ENCODE measurements at regions not wholly inside any gene's neighbourhood (a gene's known extent, or its start where the extent isn't known, plus 50 kb on each side); places are given as distances from the start of the nearest gene placed in this dataset.
"Not testable (repeated sequence)": the region's sequence is repeated elsewhere in the genome, so short reads cannot be mapped to it uniquely, and the experiment has no call there.

GRCh38 chrX:63218202-63218601, 132.9 kb downstream of the SPIN4 start:
- H3K27ac Mint-ChIP-seq; H3K36me3 Mint-ChIP-seq (ENCODE audit: low read depth); intact Hi-C loops (cut with micrococcal nuclease); H3K4me3 Mint-ChIP-seq; H3K4me1 Mint-ChIP-seq (ENCODE audit: low read depth); H3K9me3 Mint-ChIP-seq; H3K27me3 Mint-ChIP-seq (ENCODE audit: insufficient read depth); DNase-seq (ENCODE audit: low spot score): not testable (repeated sequence)

- not testable (repeated sequence) for H3K27me3 Mint-ChIP-seq (ENCODE audit: insufficient read depth)
These were observed 133.6 kb downstream of the SPIN4 start for GRCh38 chrX:63217549-63217948.

GRCh38 chrX:63209645-63210044, 141.5 kb downstream of the SPIN4 start:
- intact Hi-C loops (cut with micrococcal nuclease); H3K27me3 Mint-ChIP-seq (ENCODE audit: insufficient read depth); H3K9me3 Mint-ChIP-seq; H3K36me3 Mint-ChIP-seq (ENCODE audit: low read depth); H3K4me1 Mint-ChIP-seq (ENCODE audit: low read depth); DNase-seq (ENCODE audit: low spot score); H3K4me3 Mint-ChIP-seq; H3K27ac Mint-ChIP-seq: not testable (repeated sequence)

More at GRCh38 chrX:63217549-63217948, 133.6 kb downstream of the SPIN4 start:
- H3K9me3 Mint-ChIP-seq; DNase-seq (ENCODE audit: low spot score); H3K4me3 Mint-ChIP-seq; H3K4me1 Mint-ChIP-seq (ENCODE audit: low read depth); H3K36me3 Mint-ChIP-seq (ENCODE audit: low read depth); intact Hi-C loops (cut with micrococcal nuclease); H3K27ac Mint-ChIP-seq: not testable (repeated sequence)

GRCh38 chrX:63209128-63209527, 142.0 kb downstream of the SPIN4 start:
- H3K27me3 Mint-ChIP-seq (ENCODE audit: insufficient read depth); H3K9me3 Mint-ChIP-seq; H3K27ac Mint-ChIP-seq; H3K36me3 Mint-ChIP-seq (ENCODE audit: low read depth); H3K4me1 Mint-ChIP-seq (ENCODE audit: low read depth); DNase-seq (ENCODE audit: low spot score); intact Hi-C loops (cut with micrococcal nuclease); H3K4me3 Mint-ChIP-seq: not testable (repeated sequence)

GRCh38 chrX:63204266-63205074, 146.7 kb downstream of the SPIN4 start:
- DNase-seq (ENCODE audit: low spot score); H3K9me3 Mint-ChIP-seq; H3K4me3 Mint-ChIP-seq; H3K4me1 Mint-ChIP-seq (ENCODE audit: low read depth); H3K27ac Mint-ChIP-seq; H3K36me3 Mint-ChIP-seq (ENCODE audit: low read depth); H3K27me3 Mint-ChIP-seq (ENCODE audit: insufficient read depth); intact Hi-C loops (cut with micrococcal nuclease): not testable (repeated sequence)

GRCh38 chrX:63201987-63202386, 149.1 kb downstream of the SPIN4 start:
- DNase-seq (ENCODE audit: low spot score); H3K9me3 Mint-ChIP-seq; H3K4me1 Mint-ChIP-seq (ENCODE audit: low read depth); H3K36me3 Mint-ChIP-seq (ENCODE audit: low read depth); intact Hi-C loops (cut with micrococcal nuclease); H3K27ac Mint-ChIP-seq; H3K4me3 Mint-ChIP-seq; H3K27me3 Mint-ChIP-seq (ENCODE audit: insufficient read depth): not testable (repeated sequence)

GRCh38 chrX:63198693-63199092, 152.4 kb downstream of the SPIN4 start:
- intact Hi-C loops (cut with micrococcal nuclease); H3K36me3 Mint-ChIP-seq (ENCODE audit: low read depth); H3K4me1 Mint-ChIP-seq (ENCODE audit: low read depth); H3K4me3 Mint-ChIP-seq; H3K27me3 Mint-ChIP-seq (ENCODE audit: insufficient read depth); H3K27ac Mint-ChIP-seq; H3K9me3 Mint-ChIP-seq; DNase-seq (ENCODE audit: low spot score): not testable (repeated sequence)

- H3K4me1 Mint-ChIP-seq (ENCODE audit: low read depth); H3K27ac Mint-ChIP-seq; H3K9me3 Mint-ChIP-seq; DNase-seq (ENCODE audit: low spot score); intact Hi-C loops (cut with micrococcal nuclease); H3K27me3 Mint-ChIP-seq (ENCODE audit: insufficient read depth); H3K4me3 Mint-ChIP-seq; H3K36me3 Mint-ChIP-seq (ENCODE audit: low read depth): not testable (repeated sequence)
These were observed 158.6 kb downstream of the SPIN4 start for GRCh38 chrX:63192366-63193041.

- Mint-ChIP-seq H3K4me3 (no peak overlapping the region), H3K27me3 (ENCODE audit: insufficient read depth) (no peaks in the 10 kb centered on the region)
- intact Hi-C loops (cut with micrococcal nuclease): no loop called here
These were observed 165.0 kb downstream of the SPIN4 start for GRCh38 chrX:63186137-63186536.

GRCh38 chrX:63179852-63180251, 171.3 kb downstream of the SPIN4 start:
- H3K27ac Mint-ChIP-seq; intact Hi-C loops (cut with micrococcal nuclease); H3K4me1 Mint-ChIP-seq (ENCODE audit: low read depth); H3K4me3 Mint-ChIP-seq; DNase-seq (ENCODE audit: low spot score); H3K27me3 Mint-ChIP-seq (ENCODE audit: insufficient read depth); H3K9me3 Mint-ChIP-seq; H3K36me3 Mint-ChIP-seq (ENCODE audit: low read depth): not testable (repeated sequence)

More at GRCh38 chrX:63186137-63186536, 165.0 kb downstream of the SPIN4 start:
- DNase-seq (ENCODE audit: low spot score): no peak
- Mint-ChIP-seq H3K9me3 (peaks cover 13% of the 10 kb centered on the region), H3K27ac (no peak overlapping the region), H3K4me1 (ENCODE audit: low read depth) (no peaks in the 10 kb centered on the region), H3K36me3 (ENCODE audit: low read depth) (no peaks in the 10 kb centered on the region)

GRCh38 chrX:63176578-63176977, 174.6 kb downstream of the SPIN4 start:
- H3K27ac Mint-ChIP-seq; H3K4me1 Mint-ChIP-seq (ENCODE audit: low read depth); H3K4me3 Mint-ChIP-seq; H3K27me3 Mint-ChIP-seq (ENCODE audit: insufficient read depth); DNase-seq (ENCODE audit: low spot score); H3K9me3 Mint-ChIP-seq; H3K36me3 Mint-ChIP-seq (ENCODE audit: low read depth); intact Hi-C loops (cut with micrococcal nuclease): not testable (repeated sequence)

- H3K27me3 Mint-ChIP-seq (ENCODE audit: insufficient read depth); intact Hi-C loops (cut with micrococcal nuclease); H3K27ac Mint-ChIP-seq: not testable (repeated sequence)
These were observed 177.1 kb downstream of the SPIN4 start for GRCh38 chrX:63173841-63174718.

GRCh38 chrX:63169416-63169815, 181.7 kb downstream of the SPIN4 start:
- intact Hi-C loops (cut with micrococcal nuclease); H3K9me3 Mint-ChIP-seq; DNase-seq (ENCODE audit: low spot score); H3K4me1 Mint-ChIP-seq (ENCODE audit: low read depth); H3K27ac Mint-ChIP-seq; H3K4me3 Mint-ChIP-seq; H3K36me3 Mint-ChIP-seq (ENCODE audit: low read depth); H3K27me3 Mint-ChIP-seq (ENCODE audit: insufficient read depth): not testable (repeated sequence)

More at GRCh38 chrX:63173841-63174718, 177.1 kb downstream of the SPIN4 start:
- not testable (repeated sequence) for H3K4me3 Mint-ChIP-seq; DNase-seq (ENCODE audit: low spot score); H3K36me3 Mint-ChIP-seq (ENCODE audit: low read depth); H3K4me1 Mint-ChIP-seq (ENCODE audit: low read depth); H3K9me3 Mint-ChIP-seq
